Cardiac muscle cell (in vitro differentiated cells and primary cell): ENCODE measurements at regions not wholly inside any gene's neighbourhood (a gene's known extent, or its start where the extent isn't known, plus 50 kb on each side); places are given as distances from the start of the nearest gene placed in this dataset.

Experiments used
- DNase-seq, 2 donors: peaks; one replicate each; pipeline versions ENCODE4 v3.0.0 to v3.0.0-alpha.2; 2010 to 2017; ENCODE audit warnings: low read depth in 1 of 2, low spot score in 1 of 2
- H3K27ac ChIP-seq: fragments of 200-600 bp; sonication (generic); 2 replicates; pipeline ENCODE4 v1.5.1; 2016
- H3K27me3 ChIP-seq: fragments of 200-600 bp; sonication (generic); 2 replicates; pipeline ENCODE4 v1.6.0; 2016; ENCODE audit warnings: control low read depth
- H3K36me3 ChIP-seq: fragments of 200-600 bp; sonication (generic); 2 replicates; pipeline ENCODE4 v1.5.1; 2016; ENCODE audit warnings: control low read depth
- H3K4me1 ChIP-seq: fragments of 200-600 bp; sonication (generic); 2 replicates; pipeline ENCODE4 v1.8.1; 2017; ENCODE audit warnings: low read depth, mild to moderate bottlenecking, mixed run types
- H3K4me3 ChIP-seq: fragments of 200-600 bp; sonication (generic); 2 replicates; pipeline ENCODE4 v1.5.1; 2016; ENCODE audit warnings: mild to moderate bottlenecking
- H3K9me3 ChIP-seq: fragments of 200-600 bp; sonication (generic); 2 replicates; pipeline ENCODE4 v1.5.1; 2017; ENCODE audit warnings: low read depth, mild to moderate bottlenecking, control low read depth
- TF ChIP-seq, protein P1 (sequence below): IDR thresholded peaks from 2 replicates; pipeline ENCODE4 v1.5.1; 2012; ENCODE audit warnings: low read depth, mild to moderate bottlenecking, low read length

DNA sequence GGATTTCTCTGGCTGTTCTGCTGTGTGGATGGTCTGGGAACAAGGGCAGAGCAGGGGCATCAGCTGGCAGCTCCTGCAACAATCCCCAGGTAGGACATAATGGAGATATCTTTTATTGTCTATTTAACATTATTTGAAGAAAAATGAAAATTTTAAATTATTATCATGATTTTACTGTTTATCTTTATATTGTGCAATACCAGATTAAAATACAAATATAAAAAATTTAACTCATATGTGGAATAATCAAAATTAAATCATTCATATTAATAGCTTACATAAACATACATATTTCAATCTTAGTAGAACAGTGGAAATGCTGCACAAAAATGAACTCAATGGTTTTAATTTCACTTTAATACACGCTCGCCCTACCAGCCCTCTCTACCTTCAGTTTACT lies 70.6 kb upstream of the FAM110C start:
- Histone ChIP-seq H3K27ac (no peak overlapping the region), H3K27me3 (no peaks in the 10 kb centered on the region), H3K4me1 (peaks cover 16% of the 10 kb centered on the region), H3K36me3 (no peaks in the 10 kb centered on the region), H3K9me3 (no peaks in the 10 kb centered on the region), H3K4me3 (no peak overlapping the region)
- TF ChIP-seq, protein P1, sequence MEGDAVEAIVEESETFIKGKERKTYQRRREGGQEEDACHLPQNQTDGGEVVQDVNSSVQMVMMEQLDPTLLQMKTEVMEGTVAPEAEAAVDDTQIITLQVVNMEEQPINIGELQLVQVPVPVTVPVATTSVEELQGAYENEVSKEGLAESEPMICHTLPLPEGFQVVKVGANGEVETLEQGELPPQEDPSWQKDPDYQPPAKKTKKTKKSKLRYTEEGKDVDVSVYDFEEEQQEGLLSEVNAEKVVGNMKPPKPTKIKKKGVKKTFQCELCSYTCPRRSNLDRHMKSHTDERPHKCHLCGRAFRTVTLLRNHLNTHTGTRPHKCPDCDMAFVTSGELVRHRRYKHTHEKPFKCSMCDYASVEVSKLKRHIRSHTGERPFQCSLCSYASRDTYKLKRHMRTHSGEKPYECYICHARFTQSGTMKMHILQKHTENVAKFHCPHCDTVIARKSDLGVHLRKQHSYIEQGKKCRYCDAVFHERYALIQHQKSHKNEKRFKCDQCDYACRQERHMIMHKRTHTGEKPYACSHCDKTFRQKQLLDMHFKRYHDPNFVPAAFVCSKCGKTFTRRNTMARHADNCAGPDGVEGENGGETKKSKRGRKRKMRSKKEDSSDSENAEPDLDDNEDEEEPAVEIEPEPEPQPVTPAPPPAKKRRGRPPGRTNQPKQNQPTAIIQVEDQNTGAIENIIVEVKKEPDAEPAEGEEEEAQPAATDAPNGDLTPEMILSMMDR, result no peak
- DNase-seq, result no peak

- H3K27me3 ChIP-seq, result no peaks in the 10 kb centered on the region
- H3K4me1 ChIP-seq, result peaks cover 16% of the 10 kb centered on the region
- H3K36me3 ChIP-seq, result no peaks in the 10 kb centered on the region
- no peaks in the 10 kb centered on the region for H3K9me3 ChIP-seq
- peak in 1 of 2 donors; percentile 76 for DNase-seq
- no peak overlapping the region for H3K4me3 ChIP-seq
- TF ChIP-seq, protein P1, result no peak
- peak overlapping the region; percentile 74 for H3K27ac ChIP-seq
Observed at GRCh38 chr2:115303-115702, 69.0 kb upstream of the FAM110C start.

- DNase-seq, result peak in 1 of 2 donors; percentile 51
- Histone ChIP-seq H3K27ac (peak overlapping the region; percentile 74), H3K4me1 (peaks cover 16% of the 10 kb centered on the region), H3K9me3 (no peaks in the 10 kb centered on the region), H3K4me3 (no peak overlapping the region), H3K36me3 (no peaks in the 10 kb centered on the region), H3K27me3 (no peaks in the 10 kb centered on the region)
- TF ChIP-seq, protein P1, result no peak
Observed at GRCh38 chr2:114616-115015, 68.3 kb upstream of the FAM110C start.

DNA sequence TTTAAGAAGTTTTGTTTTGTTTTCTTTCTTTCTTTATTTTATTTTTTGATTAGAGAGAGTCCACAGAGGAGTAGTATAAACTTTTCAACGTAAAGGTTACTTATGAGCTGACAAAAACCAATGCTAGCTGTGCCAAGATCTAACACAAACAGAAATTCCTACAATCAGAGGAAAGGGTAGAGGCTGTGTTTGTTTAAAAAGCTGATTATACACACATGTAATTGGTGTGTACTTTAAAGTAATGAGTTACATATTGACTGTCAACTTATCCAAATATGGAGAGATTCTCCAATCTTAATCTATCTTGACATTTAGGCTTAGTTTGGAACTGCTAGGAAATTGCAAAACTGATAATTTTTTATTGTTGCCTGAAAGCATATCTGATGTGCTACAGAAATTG lies 63.7 kb upstream of the FAM110C start:
- DNase-seq, result no peak
- no peak overlapping the region for H3K4me3 ChIP-seq
- H3K27me3 ChIP-seq, result no peaks in the 10 kb centered on the region
- H3K4me1 ChIP-seq, result peaks cover 9% of the 10 kb centered on the region
- H3K36me3 ChIP-seq, result no peaks in the 10 kb centered on the region
- TF ChIP-seq, protein P1, result no peak
- H3K9me3 ChIP-seq, result no peaks in the 10 kb centered on the region
- H3K27ac ChIP-seq, result no peak overlapping the region

DNA sequence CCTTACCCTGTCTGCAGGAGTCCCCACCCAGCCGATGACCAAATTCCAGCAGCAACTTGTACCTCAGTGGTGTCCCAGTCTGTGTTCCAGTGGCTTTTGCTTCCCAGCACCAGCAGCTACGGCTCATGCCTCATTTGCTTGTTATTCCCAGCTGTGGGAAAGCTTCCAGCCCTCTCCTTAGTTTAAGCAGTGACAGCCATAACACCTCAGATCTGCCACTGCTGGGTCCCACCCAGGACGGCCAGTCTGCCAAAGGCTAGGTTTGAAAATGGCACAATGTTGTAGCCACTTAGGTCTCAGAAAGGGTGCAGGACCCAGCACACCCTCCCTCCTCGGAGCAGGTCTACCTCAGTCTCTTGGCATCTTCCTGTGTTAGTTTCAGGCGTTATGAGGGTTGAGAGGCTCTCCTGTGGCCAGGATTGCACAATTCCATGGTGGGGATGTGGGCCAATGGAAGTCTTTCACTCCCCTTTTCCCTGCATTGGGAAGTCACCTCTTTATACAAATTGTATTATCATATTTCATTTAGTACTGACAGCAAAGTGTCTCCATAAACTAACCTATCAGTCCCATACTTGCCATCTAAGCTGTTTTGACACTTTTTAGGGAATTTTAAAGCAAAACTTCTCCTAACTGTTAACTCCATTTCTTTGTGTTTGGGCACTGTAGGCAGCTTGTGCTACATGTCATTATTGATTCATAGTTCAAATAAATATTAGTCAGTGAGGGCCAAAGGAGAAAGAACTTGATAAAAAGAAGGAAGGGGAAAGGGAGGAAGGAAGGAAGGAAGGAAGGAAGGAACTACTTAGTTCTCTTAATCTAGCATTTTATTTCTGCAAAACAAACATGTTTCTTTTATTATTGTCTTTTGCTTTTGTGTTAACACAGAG lies 62.9 kb upstream of the FAM110C start:
- H3K4me1 ChIP-seq, result peaks cover under 1% of the 10 kb centered on the region
- H3K9me3 ChIP-seq, result no peaks in the 10 kb centered on the region
- no peak overlapping the region for H3K27ac ChIP-seq
- no peaks in the 10 kb centered on the region for H3K36me3 ChIP-seq
- TF ChIP-seq, protein P1, result no peak
- DNase-seq, result no peak
- H3K4me3 ChIP-seq, result no peak overlapping the region
- no peaks in the 10 kb centered on the region for H3K27me3 ChIP-seq
